HepG2 (cell line): ENCODE measurements at regions not wholly inside any gene's neighbourhood (a gene's known extent, or its start where the extent isn't known, plus 50 kb on each side); places are given as distances from the start of the nearest gene placed in this dataset.

Experiments used
- ATAC-seq: fragments of 200-7000 bp; cut with Tn5 transposase; 3 replicates; pipeline ENCODE4 v1.9.1; 2020; ENCODE audit warnings: mild to moderate bottlenecking, moderate library complexity
- BruUV-seq: library from RNA; stranded (reverse); fragments of 400-500 nt; replicated peaks from 2 replicates; lab custom pipeline; 2021; lab: Mats Ljungman, UMichigan
- CTCF ChIA-PET: fragments of 300-600 bp; formaldehyde crosslinking; extraction: SDS; loops from one replicate; lab custom pipeline; 2021; ENCODE audit warnings: low total read pairs, inconsistent platforms, low intra/inter-chr PET ratio; lab: Yijun Ruan, JAX
- POLR2A ChIA-PET: fragments of 350-600 bp; sonication (Branson Sonifier 250); formaldehyde crosslinking; loops from one replicate; lab custom pipeline; 2020; ENCODE audit warnings: antibody characterized with exemption, inconsistent platforms; lab: Yijun Ruan, JAX
- DNase-seq: peaks from one replicate; pipeline ENCODE4 v3.0.0-alpha.2; 2015; ENCODE audit warnings: low spot score
- FAIRE-seq: peaks from 3 replicates; lab custom pipeline; 2011; peaks lifted over from hg19 to GRCh38; lab: Jason Lieb, UNC
- H2AFZ ChIP-seq: one replicate; pipeline ENCODE4 v1.6.1; 2011; ENCODE audit warnings: low read length, inconsistent platforms
- H3K27ac ChIP-seq: fragments of 300-600 bp; 3 replicates; pipeline ENCODE4 v1.8.0; 2011; ENCODE audit warnings: mixed run types, mild to moderate bottlenecking, mixed read lengths, low read length, inconsistent platforms; ENCODE audit not compliant: insufficient read depth; ENCODE audit errors: extremely low read length
- H3K27me3 ChIP-seq, 2 experiments: fragments of 200-600 bp in 1 of 2; 2 replicates in 1 of 2; 3 replicates in 1 of 2; pipeline versions ENCODE4 v1.6.0 to v1.8.0; 2011; ENCODE audit warnings: low read length in 2 of 2, mild to moderate bottlenecking in 2 of 2, moderate library complexity in 2 of 2, inconsistent platforms in 1 of 2; ENCODE audit not compliant: insufficient read depth in 2 of 2, control insufficient read depth in 1 of 2
- H3K36me3 ChIP-seq, 2 experiments: fragments of 200-600 bp in 1 of 2; replicated peaks in 1 of 2; 2 replicates in 1 of 2; 3 replicates in 1 of 2; pipeline versions ENCODE4 v1.5.1 to v1.8.0; 2011; ENCODE audit warnings: low read length in 2 of 2, inconsistent platforms in 1 of 2; ENCODE audit not compliant: insufficient read depth in 2 of 2, control insufficient read depth in 1 of 2
- H3K4me1 ChIP-seq: 2 replicates; pipeline ENCODE4 v1.5.1; 2012; ENCODE audit warnings: low read length, inconsistent platforms; ENCODE audit not compliant: insufficient read depth
- H3K4me2 ChIP-seq: 2 replicates; pipeline ENCODE4 v1.6.0; 2011; ENCODE audit warnings: low read depth, low read length, inconsistent platforms
- H3K4me3 ChIP-seq, 3 experiments: fragments of 200-600 bp in 1 of 3; sonication (generic), shearing (Covaris generic) in 1 of 3; replicated peaks in 1 of 3; 2 replicates each; pipeline ENCODE4 v1.5.1; 2011 to 2016; ENCODE audit warnings: low read length in 3 of 3, inconsistent platforms in 2 of 3, low read depth in 2 of 3, mild to moderate bottlenecking in 2 of 3, control low read depth in 1 of 3, mixed read lengths in 1 of 3; ENCODE audit not compliant: insufficient read depth in 1 of 3
- H3K79me2 ChIP-seq: one replicate; pipeline ENCODE4 v1.6.1; 2011; ENCODE audit warnings: low read length, inconsistent platforms; ENCODE audit not compliant: insufficient read depth
- H3K9ac ChIP-seq: 2 replicates; pipeline ENCODE4 v1.6.0; 2011; ENCODE audit warnings: mild to moderate bottlenecking, low read depth, low read length, inconsistent platforms; ENCODE audit not compliant: insufficient read depth
- H3K9me3 ChIP-seq: 2 replicates; pipeline ENCODE4 v1.5.1; 2012; ENCODE audit warnings: mild to moderate bottlenecking, low read length
- H4K20me1 ChIP-seq: 2 replicates; pipeline ENCODE4 v1.6.0; 2011; ENCODE audit warnings: inconsistent platforms, mild to moderate bottlenecking, low read length, moderate library complexity; ENCODE audit not compliant: insufficient read depth
- ATF2 ChIP-seq: sonication (generic); formaldehyde crosslinking; IDR thresholded peaks from 2 replicates; pipeline ENCODE4 v1.4.0; 2020; ENCODE audit warnings: missing genetic modification reagents
- DMTF1 ChIP-seq: sonication (generic); formaldehyde crosslinking; IDR thresholded peaks from 2 replicates; pipeline ENCODE4 v1.4.0; 2020; ENCODE audit warnings: mild to moderate bottlenecking, missing genetic modification reagents
- GTF2F1 ChIP-seq: fragments of 150-350 bp; IDR thresholded peaks from 2 replicates; pipeline ENCODE4 v1.6.1; 2014; ENCODE audit warnings: low read length
- MED1 ChIP-seq: sonication (generic); formaldehyde crosslinking; IDR thresholded peaks from 2 replicates; pipeline ENCODE4 v1.4.0; 2020; ENCODE audit warnings: missing genetic modification reagents
- REL ChIP-seq: sonication (generic); formaldehyde crosslinking; conservative IDR thresholded peaks from 2 replicates; pipeline ENCODE4 v1.8.0; 2022; ENCODE audit warnings: mild to moderate bottlenecking, missing genetic modification reagents, moderate library complexity
- ZFP36L1 ChIP-seq: sonication (generic); formaldehyde crosslinking; IDR thresholded peaks from 2 replicates; pipeline ENCODE4 v1.8.0; 2022; ENCODE audit warnings: mild to moderate bottlenecking, missing genetic modification reagents, moderate library complexity
- ZFP82 ChIP-seq: sonication (generic); formaldehyde crosslinking; IDR thresholded peaks from 2 replicates; pipeline ENCODE4 v1.5.1; 2020; ENCODE audit warnings: mild to moderate bottlenecking, missing genetic modification reagents, borderline replicate concordance
- ZNF318 ChIP-seq: sonication (generic); formaldehyde crosslinking; IDR thresholded peaks from 2 replicates; pipeline ENCODE4 v1.4.0; 2020; ENCODE audit warnings: mild to moderate bottlenecking, missing genetic modification reagents
- ZNF430 ChIP-seq: sonication (generic); formaldehyde crosslinking; IDR thresholded peaks from 2 replicates; pipeline ENCODE4 v1.9.0; 2021; ENCODE audit warnings: mild to moderate bottlenecking, missing genetic modification reagents
- WGBS: methylation state at CpG from one replicate; pipeline ENCODE4 v1.1.6; 2017; ENCODE audit warnings: low lambda C conversion rate; 5-methylcytosine and 5-hydroxymethylcytosine counted together
- in situ Hi-C: cut with HindIII; loops from 2 replicates; pipeline ENCODE4 v1.10.0; 2017; ENCODE audit warnings: low pct_unique_long_range_greater_than_20kb; ENCODE audit not compliant: extremely low pct_ligation_motif_present
- intact Hi-C: fragments of 100-400 bp; cut with micrococcal nuclease; formaldehyde crosslinking; loops from one replicate; pipeline ENCODE4 v1.10.0; 2022; ENCODE audit not compliant: unreplicated experiment

- TF ChIP-seq DMTF1 (no peak), REL (CRISPR knock-in tag) (no peak), ZFP36L1 (CRISPR knock-in tag) (no peak), ZNF430 (CRISPR knock-in tag) (no peak)
Measured at GRCh38 chr19:27657271-27658051, 1555.5 kb downstream of the UQCRFS1 start (continued).

GRCh38 chr19:27654266-27654990 lies 1558.5 kb downstream of the UQCRFS1 start:
- Histone ChIP-seq H3K79me2 (no peaks in the 10 kb centered on the region), H3K27me3 (no peaks in the 10 kb centered on the region), H3K27ac (no peak overlapping the region), H3K9ac (no peak overlapping the region), H3K9me3 (peaks cover 100% of the 10 kb centered on the region), H2AFZ (no peak overlapping the region), H3K4me2 (no peak overlapping the region), H3K4me3 (no peak overlapping the region), H3K4me1 (no peaks in the 10 kb centered on the region), H4K20me1 (no peaks in the 10 kb centered on the region), H3K36me3 (no peaks in the 10 kb centered on the region)
- in situ Hi-C loops: no loop called here
- no TSS peak for BruUV-seq
- ATAC-seq: no peak
- WGBS: 14% methylated on average over 8 of the region's 8 CpGs
- ChIA-PET POLR2A (no interaction called here), CTCF (no interaction called here)
- intact Hi-C loops: no loop called here
- no peak for DNase-seq
- FAIRE-seq: no peak
- no peak for TF ChIP-seq MED1 (CRISPR knock-in tag)
- no peak for TF ChIP-seq GTF2F1
- no peak for TF ChIP-seq ZNF318
- no peak for TF ChIP-seq ATF2 (CRISPR knock-in tag)
- no peak for TF ChIP-seq ZFP82 (CRISPR knock-in tag)
